ENCODE measurements at regions not wholly inside any gene's neighbourhood (a gene's known extent, or its start where the extent isn't known, plus 50 kb on each side); places are given as distances from the start of the nearest gene placed in this dataset.

GRCh38 chr5:21165344-21165743 is 1177.3 kb upstream of the CDH18 start:
- no peak for DNase-seq

GRCh38 chr5:21164425-21164824 is 1176.4 kb upstream of the CDH18 start:
- DNase-seq: no peak

- no peak for DNase-seq
Observed at GRCh38 chr5:21159510-21160059, 1171.6 kb upstream of the CDH18 start.

- DNase-seq: no peak
Observed at GRCh38 chr5:21154526-21154925, 1166.5 kb upstream of the CDH18 start.

- DNase-seq: no peak
Observed at GRCh38 chr5:21152611-21153010, 1164.6 kb upstream of the CDH18 start.

- DNase-seq: no peak
Observed at GRCh38 chr5:21145376-21145775, 1157.4 kb upstream of the CDH18 start.

- no peak for DNase-seq
Observed at GRCh38 chr5:21143686-21144085, 1155.7 kb upstream of the CDH18 start.

- DNase-seq: no peak
Observed at GRCh38 chr5:21142791-21143190, 1154.8 kb upstream of the CDH18 start.

GRCh38 chr5:21140987-21141386 is 1153.0 kb upstream of the CDH18 start:
- DNase-seq: no peak

GRCh38 chr5:21126236-21126635 is 1138.2 kb upstream of the CDH18 start:
- DNase-seq: no peak

GRCh38 chr5:21125238-21125983 is 1137.4 kb upstream of the CDH18 start:
- no peak for DNase-seq

GRCh38 chr5:21121213-21121612 is 1133.2 kb upstream of the CDH18 start:
- no peak for DNase-seq

- DNase-seq: no peak
Observed at GRCh38 chr5:21097661-21098060, 1109.7 kb upstream of the CDH18 start.

GRCh38 chr5:21094619-21095018 is 1106.6 kb upstream of the CDH18 start:
- no peak for DNase-seq

GRCh38 chr5:21087766-21088165 is 1099.8 kb upstream of the CDH18 start:
- DNase-seq: no peak

- DNase-seq: no peak
Observed at GRCh38 chr5:21085791-21086190, 1097.8 kb upstream of the CDH18 start.

- DNase-seq: no peak
Observed at GRCh38 chr5:21071986-21072385, 1084.0 kb upstream of the CDH18 start.

- DNase-seq: no peak
Observed at GRCh38 chr5:21071421-21071820, 1083.4 kb upstream of the CDH18 start.

GRCh38 chr5:21070858-21071257 is 1082.9 kb upstream of the CDH18 start:
- DNase-seq: no peak

- no peak for DNase-seq
Observed at GRCh38 chr5:21067724-21068123, 1079.7 kb upstream of the CDH18 start.

- no peak for DNase-seq
Observed at GRCh38 chr5:21063146-21063545, 1075.1 kb upstream of the CDH18 start.

GRCh38 chr5:21058289-21058688 is 1070.3 kb upstream of the CDH18 start:
- DNase-seq: no peak

- no peak for DNase-seq
Observed at GRCh38 chr5:21051945-21052344, 1063.9 kb upstream of the CDH18 start.

- DNase-seq: no peak
Observed at GRCh38 chr5:21049901-21050300, 1061.9 kb upstream of the CDH18 start.

GRCh38 chr5:21030981-21031380 is 1043.0 kb upstream of the CDH18 start:
- DNase-seq: no peak

Data from activated effector memory CD4-positive, alpha-beta T cell treated with anti-CD3 and anti-CD28 coated beads, Interleukin-2, amount 50 U/mL, for 16 hours (primary cell).